OCI-LY7 (cell line): ENCODE measurements at regions not wholly inside any gene's neighbourhood (a gene's known extent, or its start where the extent isn't known, plus 50 kb on each side); places are given as distances from the start of the nearest gene placed in this dataset.

Experiments
- BruUV-seq: library from RNA; stranded (reverse); fragments of 400-500 nt; replicated peaks from 2 replicates; lab custom pipeline; 2021; lab: Mats Ljungman, UMichigan
- CTCF ChIA-PET: fragments of 300-600 bp; sonication (Branson Sonifier 250); formaldehyde crosslinking; loops from one replicate; lab custom pipeline; 2022; ENCODE audit warnings: antibody characterized with exemption; ENCODE audit not compliant: unreplicated experiment; lab: Charles Lee
- POLR2A ChIA-PET: fragments of 300-600 bp; sonication (Branson Sonifier 250); formaldehyde crosslinking; loops from one replicate; lab custom pipeline; 2022; ENCODE audit warnings: antibody characterized with exemption; lab: Charles Lee
- DNase-seq: peaks from one replicate; pipeline ENCODE4 v3.0.0-alpha.2; 2015; ENCODE audit warnings: low spot score
- H2AFZ ChIP-seq: fragments of 200-600 bp; sonication (generic), shearing (Covaris generic); 2 replicates; pipeline ENCODE4 v1.6.1; 2014; ENCODE audit warnings: mild to moderate bottlenecking, antibody characterized with exemption, low read length, moderate library complexity
- H3K27ac ChIP-seq: fragments of 200-600 bp; sonication (generic); 2 replicates; pipeline ENCODE4 v1.5.1; 2014; ENCODE audit warnings: mixed run types, low read depth, mild to moderate bottlenecking, moderate library complexity, low read length, inconsistent platforms; ENCODE audit not compliant: poor library complexity, severe bottlenecking
- H3K36me3 ChIP-seq: fragments of 200-600 bp; sonication (generic); 2 replicates; pipeline ENCODE4 v1.6.1; 2014; ENCODE audit warnings: mild to moderate bottlenecking, antibody characterized with exemption, low read length, moderate library complexity, mixed read lengths; ENCODE audit not compliant: insufficient read depth
- H3K4me1 ChIP-seq: fragments of 200-600 bp; sonication (generic); 2 replicates; pipeline ENCODE4 v1.5.1; 2014; ENCODE audit warnings: mild to moderate bottlenecking, low read length; ENCODE audit not compliant: insufficient read depth, poor library complexity, severe bottlenecking
- H3K4me2 ChIP-seq: fragments of 200-600 bp; sonication (generic); 2 replicates; pipeline ENCODE4 v1.6.1; 2014; ENCODE audit warnings: mild to moderate bottlenecking, low read length
- H3K4me3 ChIP-seq: fragments of 200-600 bp; sonication (generic); 2 replicates; pipeline ENCODE4 v1.5.1; 2014; ENCODE audit warnings: mild to moderate bottlenecking, low read depth, low read length; ENCODE audit not compliant: poor library complexity, severe bottlenecking
- H3K79me2 ChIP-seq: fragments of 200-600 bp; sonication (generic); 2 replicates; pipeline ENCODE4 v1.6.1; 2016; ENCODE audit warnings: low read depth, mild to moderate bottlenecking, low read length, moderate library complexity, mixed read lengths; ENCODE audit not compliant: insufficient read depth
- H3K9me2 ChIP-seq: fragments of 200-600 bp; sonication (generic); 2 replicates; pipeline ENCODE4 v1.6.1; 2016; ENCODE audit warnings: mild to moderate bottlenecking, low read length, mixed read lengths; ENCODE audit not compliant: insufficient read depth
- H3K9me3 ChIP-seq: fragments of 200-600 bp; sonication (generic); 2 replicates; pipeline ENCODE4 v1.6.1; 2014; ENCODE audit warnings: mild to moderate bottlenecking, mixed run types, low read length, mixed read lengths
- H4K20me1 ChIP-seq: fragments of 200-600 bp; sonication (generic); 2 replicates; pipeline ENCODE4 v1.6.1; 2014; ENCODE audit warnings: mild to moderate bottlenecking, antibody characterized with exemption, low read length, moderate library complexity, mixed read lengths; ENCODE audit not compliant: insufficient read depth
- CTCF ChIP-seq: fragments of 200-600 bp; sonication (generic); conservative IDR thresholded peaks from 2 replicates; pipeline ENCODE4 v1.5.1; 2014; ENCODE audit warnings: mild to moderate bottlenecking, antibody characterized with exemption, low read length, moderate library complexity, mixed read lengths
- EZH2phosphoT487 ChIP-seq: fragments of 200-600 bp; sonication (generic); IDR thresholded peaks from 2 replicates; pipeline ENCODE4 v1.6.1; 2018; ENCODE audit warnings: low read depth, borderline replicate concordance, mild to moderate bottlenecking, mixed run types, antibody characterized with exemption, low read length, moderate library complexity, mixed read lengths
- intact Hi-C: fragments of 100-400 bp; cut with micrococcal nuclease; formaldehyde crosslinking; loops from one replicate; pipeline ENCODE4 v1.10.0; 2022; ENCODE audit not compliant: unreplicated experiment

- H3K4me3 ChIP-seq = peak overlapping the region; percentile 19
- TF ChIP-seq CTCF (no peak), EZH2phosphoT487 (no peak)
- no peaks in the 10 kb centered on the region for H3K79me2 ChIP-seq
- H3K4me1 ChIP-seq = peaks cover 64% of the 10 kb centered on the region
- no peaks in the 10 kb centered on the region; the same call in 1 of the 2 replicates for H3K36me3 ChIP-seq
- H2AFZ ChIP-seq = no peak overlapping the region
- intact Hi-C loops = loop anchor here (1.0 to 5.0 kb wide), 6 partner anchors 9 to 175 kb away; partner anchors contain the start of genes MGME1, RRBP1 and SNX5
- no peak for DNase-seq
- CTCF ChIA-PET = interaction anchor here (0.6 kb wide), 2 partner anchors 9 kb away, joined by 3 read pairs; no protein-coding TSS in a partner anchor
- no peaks in the 10 kb centered on the region for H3K9me2 ChIP-seq
- no peaks in the 10 kb centered on the region for H4K20me1 ChIP-seq
- no TSS peak for BruUV-seq
- POLR2A ChIA-PET = interaction anchor here (0.7 to 2.4 kb wide), 12 partner anchors 8 to 175 kb away, joined by 3 to 21 read pairs (median 4); partner anchors contain the start of gene RRBP1
- peaks cover 11% of the 10 kb centered on the region for H3K9me3 ChIP-seq
- H3K4me2 ChIP-seq = peak overlapping the region; percentile 60
- H3K27ac ChIP-seq = peak overlapping the region; percentile 66
These were observed 111.6 kb downstream of the SNX5 start for GRCh38 chr20:17856837-17857605.

- Histone ChIP-seq H3K79me2 (no peaks in the 10 kb centered on the region), H3K9me2 (no peaks in the 10 kb centered on the region), H3K4me2 (peak overlapping the region; percentile 60), H3K9me3 (peaks cover 11% of the 10 kb centered on the region), H3K27ac (peak overlapping the region; percentile 66), H2AFZ (no peak overlapping the region), H3K4me1 (peaks cover 56% of the 10 kb centered on the region), H4K20me1 (no peaks in the 10 kb centered on the region), H3K36me3 (no peaks in the 10 kb centered on the region; the same call in 1 of the 2 replicates), H3K4me3 (no peak overlapping the region)
- intact Hi-C loops = loop anchor here (1.0 to 5.0 kb wide), 6 partner anchors 8 to 174 kb away; partner anchors contain the start of genes MGME1, RRBP1 and SNX5
- POLR2A ChIA-PET = interaction anchor here (0.6 to 2.4 kb wide), 8 partner anchors 7 to 651 kb away, joined by 3 to 21 read pairs (median 4); partner anchors contain the start of gene RRBP1
- CTCF ChIA-PET = interaction anchor here (0.6 kb wide), 1 partner anchor 8 kb away, joined by 3 read pairs; no protein-coding TSS in a partner anchor
- no peak for TF ChIP-seq CTCF
- TF ChIP-seq EZH2phosphoT487 = no peak
- peak; percentile 93 for DNase-seq
- no TSS peak for BruUV-seq
These were observed 112.5 kb downstream of the SNX5 start for GRCh38 chr20:17856024-17856564.
